T-cell (primary cell): ENCODE measurements at regions not wholly inside any gene's neighbourhood (a gene's known extent, or its start where the extent isn't known, plus 50 kb on each side); places are given as distances from the start of the nearest gene placed in this dataset.

ENCODE experiments used
- ATAC-seq, 4 experiments: fragments of 200-7000 bp in 3 of 4; fragments of 150-1000 bp in 1 of 4; cut with Tn5 transposase; replicated peaks in 1 of 4; 1 replicate in 3 of 4; 2 replicates in 1 of 4; pipeline ENCODE4 v1.10.0; 2021; ENCODE audit warnings: moderate library complexity in 3 of 4, mild to moderate bottlenecking in 2 of 4, moderate number of reproducible peaks in 1 of 4
- CTCF ChIA-PET, 2 donors: fragments of 300-600 bp; sonication (Branson Sonifier 250); formaldehyde crosslinking; loops; one replicate each; lab custom pipeline; 2022; ENCODE audit warnings: antibody characterized with exemption in 2 of 2; lab: Charles Lee
- POLR2A ChIA-PET, 2 donors: fragments of 300-600 bp; sonication (Branson Sonifier 250); formaldehyde crosslinking; loops; one replicate each; lab custom pipeline; 2022; ENCODE audit warnings: antibody characterized with exemption in 2 of 2; lab: Charles Lee
- DNase-seq, 35 experiments: peaks; one replicate each; pipeline versions ENCODE4 v3.0.0 to v3.0.0-alpha.2; 2013 to 2023
- H3K27ac ChIP-seq: one replicate; pipeline ENCODE4 v1.5.1; 2013; ENCODE audit warnings: low read length
- H3K27me3 ChIP-seq, 2 experiments: replicated peaks in 1 of 2; 1 replicate in 1 of 2; 2 replicates in 1 of 2; pipeline versions ENCODE4 v1.6.1 to v1.7.0; 2013; ENCODE audit warnings: low read length in 1 of 2, mixed read lengths in 1 of 2; ENCODE audit not compliant: control insufficient read depth in 2 of 2, insufficient read depth in 2 of 2; ENCODE audit errors: extremely low read depth in 1 of 2
- H3K36me3 ChIP-seq, 2 donors: 1 replicate in 1 of 2; 2 replicates in 1 of 2; pipeline versions ENCODE4 v1.6.1 to v1.7.0; 2013; ENCODE audit warnings: low read length in 1 of 2; ENCODE audit not compliant: control insufficient read depth in 2 of 2, insufficient read depth in 1 of 2; ENCODE audit errors: extremely low read depth in 1 of 2
- H3K4me1 ChIP-seq, 2 experiments: 1 replicate in 1 of 2; 2 replicates in 1 of 2; pipeline versions ENCODE4 v1.6.1 to v1.7.0; 2013; ENCODE audit warnings: low read length in 2 of 2, mixed read lengths in 1 of 2; ENCODE audit not compliant: insufficient read depth in 2 of 2, control insufficient read depth in 1 of 2; ENCODE audit errors: extremely low read depth in 1 of 2
- H3K4me3 ChIP-seq, 2 donors: 1 replicate in 1 of 2; 2 replicates in 1 of 2; pipeline versions ENCODE4 v1.5.1 to v1.7.0; 2013; ENCODE audit warnings: mild to moderate bottlenecking in 2 of 2, low read length in 1 of 2, moderate library complexity in 1 of 2; ENCODE audit not compliant: control insufficient read depth in 1 of 2; ENCODE audit errors: extremely low read depth in 1 of 2
- H3K9me3 ChIP-seq: 2 replicates; pipeline ENCODE4 v1.7.0; 2013
- H3K27ac Mint-ChIP-seq, 2 donors: one replicate each; pipeline ENCODE4 v1.8.0; 2020 to 2021; ENCODE audit warnings: mild to moderate bottlenecking in 2 of 2, mixed read lengths in 2 of 2
- H3K27me3 Mint-ChIP-seq, 2 donors: one replicate each; pipeline ENCODE4 v1.8.0; 2021 to 2022; ENCODE audit warnings: mixed read lengths in 2 of 2
- H3K36me3 Mint-ChIP-seq: one replicate; pipeline ENCODE4 v1.8.0; 2021; ENCODE audit warnings: mixed read lengths
- H3K4me1 Mint-ChIP-seq, 3 donors: one replicate each; pipeline ENCODE4 v1.8.0; 2020 to 2022; ENCODE audit warnings: mixed read lengths in 3 of 3, mild to moderate bottlenecking in 1 of 3
- H3K4me3 Mint-ChIP-seq, 3 donors: one replicate each; pipeline ENCODE4 v1.8.0; 2020 to 2022; ENCODE audit warnings: mild to moderate bottlenecking in 3 of 3, mixed read lengths in 3 of 3, moderate library complexity in 3 of 3
- H3K9me3 Mint-ChIP-seq, 3 donors: one replicate each; pipeline ENCODE4 v1.8.0; 2020 to 2022; ENCODE audit warnings: mixed read lengths in 3 of 3
- WGBS: methylation state at CpG from one replicate; pipeline ENCODE4 v1.1.5; 2013; ENCODE audit warnings: missing lambda C conversion rate; ENCODE audit not compliant: insufficient coverage; 5-methylcytosine and 5-hydroxymethylcytosine counted together

DNA sequence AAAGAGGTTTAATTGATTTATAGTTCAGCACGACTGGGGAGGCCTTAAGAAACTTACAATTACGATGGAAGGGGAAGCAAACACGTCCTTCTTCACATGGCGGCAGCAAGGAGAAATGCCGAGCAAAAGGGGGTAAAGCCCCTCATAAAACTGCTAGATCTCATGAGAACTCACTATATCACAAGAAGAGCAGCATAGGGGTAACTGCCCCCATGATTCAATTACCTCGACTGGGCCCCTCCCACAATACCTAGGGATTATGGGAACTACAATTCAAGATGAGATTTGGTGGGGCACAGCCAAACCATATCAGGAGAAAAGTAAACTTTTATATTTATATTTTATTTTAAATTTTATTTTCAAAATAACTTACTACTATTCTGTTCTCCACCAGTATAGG is 272.0 kb downstream of the MYCN start:
- Mint-ChIP-seq H3K4me1 (no peaks in the 10 kb centered on the region), H3K27me3 (peaks cover 3 to 5% of the 10 kb centered on the region in 2 donors), H3K9me3 (peaks cover 0 to 4% (median 3%) of the 10 kb centered on the region in 3 donors), H3K36me3 (no peaks in the 10 kb centered on the region), H3K27ac (no peak overlapping the region), H3K4me3 (no peak overlapping the region)
- H3K36me3 ChIP-seq, result no peaks in the 10 kb centered on the region
- no peaks in the 10 kb centered on the region for H3K27me3 ChIP-seq
- no peak overlapping the region for H3K27ac ChIP-seq
- H3K9me3 ChIP-seq, result peaks cover 2% of the 10 kb centered on the region
- ChIA-PET CTCF (no interaction called here), POLR2A (no interaction called here)
- H3K4me3 ChIP-seq, result no peak overlapping the region
- DNase-seq, result no peak
- ATAC-seq, result no peak
- H3K4me1 ChIP-seq, result no peaks in the 10 kb centered on the region
- 74% methylated on average over 5 of the region's 6 CpGs for WGBS

DNA sequence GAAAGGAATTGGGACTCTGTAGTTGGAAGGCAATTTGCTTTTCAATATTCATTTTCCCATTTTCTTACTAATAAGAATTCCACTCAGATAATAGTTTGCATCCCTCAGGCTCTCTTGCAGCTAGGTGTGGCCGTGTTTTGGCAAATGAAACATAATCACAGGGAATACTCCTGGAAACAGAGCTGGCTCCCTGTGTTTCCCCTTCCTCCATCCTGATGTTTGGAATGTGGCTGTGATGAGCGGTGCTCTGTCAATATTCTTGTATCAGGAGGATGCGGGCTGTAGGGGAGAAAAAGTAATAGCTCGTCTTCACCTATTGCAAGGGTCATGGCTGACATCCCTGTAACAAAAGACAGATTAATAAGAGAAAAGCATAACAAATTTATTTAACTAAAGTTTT is 271.0 kb downstream of the MYCN start:
- no peaks in the 10 kb centered on the region for H3K4me1 ChIP-seq
- no peaks in the 10 kb centered on the region for H3K36me3 ChIP-seq
- Mint-ChIP-seq H3K4me1 (no peaks in the 10 kb centered on the region), H3K36me3 (no peaks in the 10 kb centered on the region), H3K4me3 (no peak overlapping the region), H3K27ac (no peak overlapping the region), H3K9me3 (peaks cover 0 to 4% (median 3%) of the 10 kb centered on the region in 3 donors), H3K27me3 (peaks cover 2 to 7% of the 10 kb centered on the region in 2 donors)
- no peak for ATAC-seq
- no peak for DNase-seq
- CTCF ChIA-PET, result no interaction called here
- no peak overlapping the region for H3K27ac ChIP-seq
- no peak overlapping the region for H3K4me3 ChIP-seq
- peaks cover 2% of the 10 kb centered on the region for H3K9me3 ChIP-seq
- no peaks in the 10 kb centered on the region for H3K27me3 ChIP-seq
- POLR2A ChIA-PET, result no interaction called here
- no CpG with 5 or more reads among the region's 4 CpGs for WGBS

DNA sequence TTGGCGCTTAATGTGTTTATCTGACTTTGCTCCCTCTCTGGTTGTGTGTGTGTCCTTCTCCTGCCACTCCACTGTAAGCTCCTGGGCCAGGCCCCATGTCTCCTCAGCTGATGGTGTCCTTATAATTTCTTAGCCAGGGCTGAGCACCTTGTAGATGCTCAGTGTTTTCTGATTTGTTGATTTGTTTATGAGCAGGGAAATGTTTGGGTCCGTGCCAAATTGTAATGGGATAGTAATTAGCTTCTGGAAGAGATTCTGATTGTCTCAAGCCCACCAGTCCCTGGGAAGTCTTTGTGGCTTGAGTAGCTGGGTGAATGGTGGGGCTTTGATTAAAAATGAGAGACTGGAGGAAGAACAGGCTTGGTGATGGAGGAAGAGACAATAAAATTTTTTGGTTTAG is 270.5 kb downstream of the MYCN start:
- H3K4me3 ChIP-seq, result no peak overlapping the region
- no peak overlapping the region for H3K27ac ChIP-seq
- Mint-ChIP-seq H3K27me3 (peaks cover 2 to 7% of the 10 kb centered on the region in 2 donors), H3K4me3 (no peak overlapping the region), H3K4me1 (no peaks in the 10 kb centered on the region), H3K9me3 (peaks cover 0 to 4% (median 3%) of the 10 kb centered on the region in 3 donors), H3K36me3 (no peaks in the 10 kb centered on the region), H3K27ac (no peak overlapping the region)
- no peaks in the 10 kb centered on the region for H3K27me3 ChIP-seq
- CTCF ChIA-PET, result no interaction called here
- POLR2A ChIA-PET, result no interaction called here
- no peak for DNase-seq
- WGBS, result 39% methylated on average over 1 of the region's 2 CpGs
- ATAC-seq, result no peak
- no peaks in the 10 kb centered on the region for H3K4me1 ChIP-seq
- no peaks in the 10 kb centered on the region for H3K36me3 ChIP-seq
- H3K9me3 ChIP-seq, result peaks cover 2% of the 10 kb centered on the region

DNA sequence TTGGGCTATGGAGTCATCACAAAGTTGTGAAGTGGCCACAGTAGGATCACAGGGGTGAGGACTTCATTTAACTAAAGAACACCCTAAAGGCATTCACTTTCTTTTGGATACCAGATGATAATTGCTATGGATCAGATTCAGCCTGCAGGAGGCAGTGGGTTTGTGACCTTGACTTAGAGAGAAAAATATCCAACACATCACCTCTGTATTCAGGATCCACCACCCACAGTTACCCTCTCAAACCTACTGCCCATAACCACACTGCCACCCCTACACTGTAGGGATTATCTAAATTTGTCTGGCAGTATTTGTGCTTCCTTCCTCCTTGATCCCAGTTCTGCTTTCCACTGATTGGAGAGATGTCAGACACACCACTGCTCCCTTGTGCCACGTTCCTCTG is 269.4 kb downstream of the MYCN start:
- H3K4me1 Mint-ChIP-seq, result no peaks in the 10 kb centered on the region
- WGBS, result 40% methylated on average over 1 of the region's 1 CpG
- Histone ChIP-seq H3K4me1 (no peaks in the 10 kb centered on the region), H3K9me3 (peaks cover 2% of the 10 kb centered on the region), H3K27me3 (no peaks in the 10 kb centered on the region), H3K27ac (no peak overlapping the region), H3K36me3 (no peaks in the 10 kb centered on the region), H3K4me3 (no peak overlapping the region)
- ChIA-PET CTCF (no interaction called here), POLR2A (no interaction called here)
- H3K4me3 Mint-ChIP-seq, result no peak overlapping the region
- no peak overlapping the region for H3K27ac Mint-ChIP-seq
- H3K27me3 Mint-ChIP-seq, result peaks cover 2 to 3% of the 10 kb centered on the region in 2 donors
- peaks cover 0 to 4% (median 3%) of the 10 kb centered on the region in 3 donors for H3K9me3 Mint-ChIP-seq
- H3K36me3 Mint-ChIP-seq, result no peaks in the 10 kb centered on the region
- ATAC-seq (no peak), DNase-seq (no peak)

DNA sequence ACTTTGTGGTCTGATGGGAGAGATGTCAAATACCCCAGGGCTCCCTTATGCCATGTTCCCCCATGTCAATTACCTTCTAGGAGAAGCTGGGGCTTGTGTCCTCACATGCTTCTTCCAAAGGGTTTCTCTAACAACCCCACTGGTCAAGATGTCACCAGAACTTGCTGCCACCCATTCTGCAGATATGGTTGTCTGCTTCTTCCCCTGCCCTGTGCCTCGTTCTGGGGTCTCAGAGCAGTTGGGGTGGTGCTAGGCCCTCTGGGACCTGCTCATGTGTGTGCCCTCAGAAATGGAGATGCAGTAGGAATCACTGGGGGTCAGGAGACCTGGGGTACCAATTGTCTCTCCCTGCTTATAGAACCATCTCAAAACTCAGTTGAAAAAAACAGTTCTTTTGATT is 268.6 kb downstream of the MYCN start:
- no peak for ATAC-seq
- WGBS, result no CpG with 5 or more reads among the region's 1 CpG
- Histone ChIP-seq H3K9me3 (peaks cover 2% of the 10 kb centered on the region), H3K27me3 (no peaks in the 10 kb centered on the region), H3K27ac (no peak overlapping the region), H3K4me3 (no peak overlapping the region), H3K4me1 (no peaks in the 10 kb centered on the region), H3K36me3 (no peaks in the 10 kb centered on the region)
- ChIA-PET CTCF (no interaction called here), POLR2A (no interaction called here)
- Mint-ChIP-seq H3K9me3 (peaks cover 0 to 4% (median 3%) of the 10 kb centered on the region in 3 donors), H3K4me1 (no peaks in the 10 kb centered on the region), H3K4me3 (no peak overlapping the region), H3K27ac (no peak overlapping the region), H3K27me3 (peaks cover 2 to 3% of the 10 kb centered on the region in 2 donors), H3K36me3 (no peaks in the 10 kb centered on the region)
- DNase-seq, result no peak

DNA sequence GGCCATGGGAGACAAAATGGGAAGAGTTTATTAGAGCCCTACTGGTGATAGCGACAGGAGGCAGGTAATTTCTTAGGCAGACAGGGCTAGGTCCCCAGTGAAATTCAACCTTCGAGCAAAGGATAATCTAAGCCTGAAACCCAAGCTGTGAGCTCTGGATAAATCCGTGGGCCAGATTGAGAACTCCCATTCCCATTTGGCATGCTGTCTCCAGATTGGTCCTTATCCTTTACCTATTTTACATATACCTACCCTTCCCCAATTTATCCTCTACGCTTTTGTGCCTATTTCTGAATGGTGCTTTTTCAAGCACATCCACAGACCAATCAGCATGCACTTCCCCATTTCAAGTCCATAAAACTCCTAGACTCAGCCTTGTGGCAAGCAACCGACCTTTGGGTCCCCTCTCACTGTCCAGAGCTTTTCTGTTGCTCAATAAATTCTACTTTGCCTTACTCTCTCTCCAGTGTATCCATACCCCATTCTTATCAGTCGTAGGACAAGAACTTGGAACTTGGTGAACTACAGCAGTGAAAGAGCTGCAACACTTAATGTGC is 268.0 kb downstream of the MYCN start:
- Histone ChIP-seq H3K27me3 (peaks cover 0 to 3% of the 10 kb centered on the region in 2 experiments), H3K27ac (no peak overlapping the region), H3K4me3 (no peak overlapping the region), H3K4me1 (no peaks in the 10 kb centered on the region), H3K36me3 (no peaks in the 10 kb centered on the region), H3K9me3 (peaks cover 2% of the 10 kb centered on the region)
- Mint-ChIP-seq H3K4me3 (no peak overlapping the region), H3K27me3 (peaks cover 2 to 3% of the 10 kb centered on the region in 2 donors), H3K4me1 (no peaks in the 10 kb centered on the region), H3K9me3 (peaks cover 0 to 4% (median 3%) of the 10 kb centered on the region in 3 donors), H3K36me3 (no peaks in the 10 kb centered on the region), H3K27ac (no peak overlapping the region)
- no peak for ATAC-seq
- CTCF ChIA-PET, result no interaction called here
- DNase-seq, result no peak
- POLR2A ChIA-PET, result no interaction called here
- WGBS, result 69% methylated on average over 4 of the region's 6 CpGs

DNA sequence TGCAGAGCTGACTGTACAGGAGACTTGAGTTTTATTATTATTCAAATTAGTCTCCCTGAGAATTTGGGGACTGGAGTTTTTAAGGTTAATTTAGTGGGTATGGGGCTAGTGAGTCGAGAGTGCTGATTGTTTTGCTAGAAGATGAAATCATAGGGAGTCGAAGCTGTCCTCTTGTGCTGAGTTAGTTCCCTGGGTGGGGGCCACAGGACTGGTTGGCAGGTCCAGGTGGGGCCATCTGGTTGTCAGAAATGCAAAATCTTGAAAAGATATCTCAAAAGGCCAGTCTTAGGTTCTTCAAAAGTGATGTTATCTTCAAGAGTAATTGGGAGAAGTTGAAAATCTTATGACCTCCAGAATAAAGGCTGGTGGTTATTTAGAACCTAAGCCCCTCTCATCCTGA is 267.3 kb downstream of the MYCN start:
- Histone ChIP-seq H3K9me3 (peaks cover 2% of the 10 kb centered on the region), H3K27me3 (peaks cover 0 to 3% of the 10 kb centered on the region in 2 experiments), H3K27ac (no peak overlapping the region), H3K4me1 (no peaks in the 10 kb centered on the region), H3K36me3 (no peaks in the 10 kb centered on the region), H3K4me3 (no peak overlapping the region)
- Mint-ChIP-seq H3K4me1 (no peaks in the 10 kb centered on the region), H3K9me3 (peaks cover 0 to 4% (median 3%) of the 10 kb centered on the region in 3 donors), H3K27me3 (peaks cover 2 to 3% of the 10 kb centered on the region in 2 donors), H3K36me3 (no peaks in the 10 kb centered on the region), H3K4me3 (no peak overlapping the region), H3K27ac (no peak overlapping the region)
- POLR2A ChIA-PET, result no interaction called here
- no peak for DNase-seq
- WGBS, result 43% methylated on average over 2 of the region's 2 CpGs
- CTCF ChIA-PET, result no interaction called here
- no peak for ATAC-seq
